ENCODE measurements at regions not wholly inside any gene's neighbourhood (a gene's known extent, or its start where the extent isn't known, plus 50 kb on each side); places are given as distances from the start of the nearest gene placed in this dataset.

- TF ChIP-seq EZH2 (IDR thresholded peaks at IDR 0.05; ENCODE audit: borderline replicate concordance, low read length): no peak
- TF ChIP-seq CTCF (IDR thresholded peaks at IDR 0.05; ENCODE audit: low read length): no peak
Observed at GRCh38 chr6:132234356-132234755, 166.9 kb downstream of the MOXD1 start.
